GM12873 (cell line): ENCODE measurements at regions not wholly inside any gene's neighbourhood (a gene's known extent, or its start where the extent isn't known, plus 50 kb on each side); places are given as distances from the start of the nearest gene placed in this dataset.
A peak's percentile ranks its signal among the peaks of the same experiment; 100 is the strongest.

ENCODE experiments used
- CTCF ChIP-seq: IDR thresholded peaks from 2 replicates; pipeline ENCODE4 v1.5.1; 2012; ENCODE audit warnings: low read depth, mild to moderate bottlenecking, moderate library complexity, low read length, control low read depth; ENCODE audit not compliant: insufficient read depth; ENCODE audit errors: missing control alignments

DNA sequence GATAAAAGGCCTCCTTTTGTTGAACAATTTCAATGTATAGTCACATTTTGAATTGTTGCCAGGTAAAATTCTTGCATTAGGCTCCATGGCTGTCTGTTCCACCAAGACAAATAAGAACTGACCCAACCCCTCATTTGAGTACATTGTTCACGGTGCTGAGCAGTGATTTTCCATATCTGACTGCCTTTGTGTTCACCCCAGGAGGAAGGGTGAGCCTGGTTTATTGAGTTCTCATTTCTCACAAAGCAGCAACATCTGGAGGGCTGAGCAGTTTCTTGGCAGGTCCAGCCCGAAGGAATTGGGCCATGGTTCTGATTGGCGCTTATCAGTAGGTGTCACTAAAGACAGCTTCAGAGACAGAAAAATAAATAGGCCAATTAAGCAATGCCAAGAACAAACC, 149.1 kb downstream of the BMP4 start:
- no peak for TF ChIP-seq CTCF

DNA sequence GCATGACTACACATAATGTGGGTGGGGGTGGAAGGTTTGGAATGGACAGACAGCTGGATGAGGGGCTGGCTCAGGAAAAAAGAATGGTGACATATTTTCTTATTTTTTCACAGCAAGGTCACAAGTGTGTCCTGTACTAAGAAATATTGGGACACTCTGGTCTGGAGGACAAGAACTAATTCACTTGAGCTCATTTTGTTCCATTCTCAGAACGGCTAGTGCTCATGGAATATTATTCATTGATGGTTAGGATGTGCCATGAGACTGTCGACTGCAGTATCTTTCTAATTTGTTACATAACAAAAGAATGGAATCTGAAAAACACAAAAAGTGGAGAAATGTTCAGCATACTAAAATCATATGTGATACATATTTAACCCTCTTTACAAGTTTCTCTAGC, 149.5 kb downstream of the BMP4 start:
- no peak for TF ChIP-seq CTCF

- TF ChIP-seq CTCF = no peak
Observed at GRCh38 chr14:53796734-53797133, 159.9 kb downstream of the BMP4 start.

GRCh38 chr14:53793790-53794505, 162.7 kb downstream of the BMP4 start:
- no peak for TF ChIP-seq CTCF

- TF ChIP-seq CTCF = peak; percentile 29
Observed at GRCh38 chr14:53792909-53793308, 163.7 kb downstream of the BMP4 start.

GRCh38 chr14:53790731-53791500, 165.7 kb downstream of the BMP4 start:
- TF ChIP-seq CTCF = no peak

DNA sequence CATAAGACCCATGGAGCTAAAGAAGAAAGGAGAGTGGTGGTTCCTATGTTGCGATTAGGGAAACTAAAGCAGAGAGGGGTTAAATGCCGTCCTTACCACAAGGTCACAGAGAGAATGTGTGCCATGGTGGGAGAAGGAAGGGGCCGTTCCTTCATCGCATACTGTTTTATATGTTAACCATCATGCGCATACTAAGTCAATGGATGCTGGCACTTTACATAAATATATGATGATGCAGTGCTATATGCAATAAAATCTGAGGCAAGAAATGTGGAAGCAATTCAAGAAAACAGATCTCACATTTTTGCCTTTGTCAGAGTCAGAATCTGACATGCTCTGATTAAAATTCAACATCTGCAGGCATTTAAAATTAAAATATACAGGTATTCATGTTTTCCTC, 168.1 kb downstream of the BMP4 start:
- no peak for TF ChIP-seq CTCF
